Muscle of leg (tissue), 3 donors: ENCODE measurements at regions not wholly inside any gene's neighbourhood (a gene's known extent, or its start where the extent isn't known, plus 50 kb on each side); places are given as distances from the start of the nearest gene placed in this dataset.

Experiments
- DNase-seq: peaks from one replicate; pipeline ENCODE4 v3.0.0; 2013
- H3K27ac ChIP-seq: one replicate; pipeline ENCODE4 v1.5.1; 2013; ENCODE audit warnings: mild to moderate bottlenecking, low read length, control low read depth
- H3K27me3 ChIP-seq: one replicate; pipeline ENCODE4 v1.6.1; 2013; ENCODE audit warnings: low read length; ENCODE audit not compliant: control insufficient read depth, insufficient read depth
- H3K36me3 ChIP-seq: one replicate; pipeline ENCODE4 v1.6.1; 2013; ENCODE audit warnings: low read length; ENCODE audit not compliant: control insufficient read depth, insufficient read depth
- H3K4me1 ChIP-seq: one replicate; pipeline ENCODE4 v1.6.1; 2013; ENCODE audit warnings: low read length; ENCODE audit not compliant: control insufficient read depth, insufficient read depth
- H3K4me3 ChIP-seq: one replicate; pipeline ENCODE4 v1.5.1; 2013; ENCODE audit warnings: low read length, control low read depth
- H3K9me3 ChIP-seq: replicated peaks from 2 replicates; pipeline ENCODE4 v1.6.1; 2013; ENCODE audit warnings: low read depth, low read length; ENCODE audit not compliant: control insufficient read depth
- WGBS: methylation state at CpG from one replicate; pipeline ENCODE4 v1.1.5; 2013; ENCODE audit warnings: missing lambda C conversion rate; ENCODE audit not compliant: insufficient coverage; 5-methylcytosine and 5-hydroxymethylcytosine counted together

GRCh38 chr9:135252980-135253304 lies 165.5 kb downstream of the OLFM1 start:
- Histone ChIP-seq H3K4me3 (no peak overlapping the region), H3K9me3 (no peaks in the 10 kb centered on the region), H3K27me3 (peaks cover 14% of the 10 kb centered on the region), H3K27ac (no peak overlapping the region), H3K4me1 (no peaks in the 10 kb centered on the region), H3K36me3 (no peaks in the 10 kb centered on the region)
- DNase-seq = no peak
- 25% methylated on average over 9 of the region's 9 CpGs for WGBS

GRCh38 chr9:135253305-135254004 lies 166.0 kb downstream of the OLFM1 start:
- Histone ChIP-seq H3K27me3 (peaks cover 14% of the 10 kb centered on the region), H3K4me1 (no peaks in the 10 kb centered on the region), H3K9me3 (no peaks in the 10 kb centered on the region), H3K27ac (no peak overlapping the region), H3K36me3 (no peaks in the 10 kb centered on the region), H3K4me3 (no peak overlapping the region)
- 28% methylated on average over 20 of the region's 31 CpGs for WGBS
- DNase-seq = no peak

- Histone ChIP-seq H3K4me1 (no peaks in the 10 kb centered on the region), H3K27ac (no peak overlapping the region), H3K36me3 (no peaks in the 10 kb centered on the region), H3K27me3 (peaks cover 14% of the 10 kb centered on the region), H3K9me3 (no peaks in the 10 kb centered on the region), H3K4me3 (no peak overlapping the region)
- WGBS = 76% methylated on average over 19 of the region's 25 CpGs
- DNase-seq = no peak
These were observed 166.9 kb downstream of the OLFM1 start for GRCh38 chr9:135254176-135255032.

GRCh38 chr9:135255033-135255840 lies 167.8 kb downstream of the OLFM1 start:
- no peaks in the 10 kb centered on the region for H3K36me3 ChIP-seq

GRCh38 chr9:135255841-135256580 lies 168.5 kb downstream of the OLFM1 start:
- Histone ChIP-seq H3K9me3 (no peaks in the 10 kb centered on the region), H3K36me3 (no peaks in the 10 kb centered on the region), H3K27ac (no peak overlapping the region), H3K27me3 (peaks cover 20% of the 10 kb centered on the region), H3K4me3 (no peak overlapping the region), H3K4me1 (peaks cover 4% of the 10 kb centered on the region)
- 72% methylated on average over 23 of the region's 23 CpGs for WGBS
- no peak for DNase-seq

More at GRCh38 chr9:135255033-135255840, 167.8 kb downstream of the OLFM1 start:
- Histone ChIP-seq H3K27me3 (peaks cover 17% of the 10 kb centered on the region), H3K9me3 (no peaks in the 10 kb centered on the region), H3K4me1 (no peaks in the 10 kb centered on the region), H3K27ac (no peak overlapping the region), H3K4me3 (no peak overlapping the region)
- DNase-seq = no peak
- 61% methylated on average over 20 of the region's 23 CpGs for WGBS

GRCh38 chr9:135256581-135257354 lies 169.3 kb downstream of the OLFM1 start:
- no peak for DNase-seq
- Histone ChIP-seq H3K9me3 (no peaks in the 10 kb centered on the region), H3K4me1 (peaks cover 4% of the 10 kb centered on the region), H3K36me3 (no peaks in the 10 kb centered on the region), H3K27me3 (peaks cover 19% of the 10 kb centered on the region), H3K27ac (no peak overlapping the region), H3K4me3 (no peak overlapping the region)
- 65% methylated on average over 20 of the region's 26 CpGs for WGBS

- no peak overlapping the region for H3K27ac ChIP-seq
- H3K4me1 ChIP-seq = peaks cover 4% of the 10 kb centered on the region
- no peaks in the 10 kb centered on the region for H3K9me3 ChIP-seq
- H3K4me3 ChIP-seq = no peak overlapping the region
- no peak for DNase-seq
- H3K27me3 ChIP-seq = peaks cover 16% of the 10 kb centered on the region
- no peaks in the 10 kb centered on the region for H3K36me3 ChIP-seq
- 90% methylated on average over 19 of the region's 23 CpGs for WGBS
These were observed 171.0 kb downstream of the OLFM1 start for GRCh38 chr9:135258461-135258860.

- Histone ChIP-seq H3K36me3 (no peaks in the 10 kb centered on the region), H3K4me1 (peaks cover 4% of the 10 kb centered on the region), H3K4me3 (no peak overlapping the region), H3K27ac (no peak overlapping the region), H3K27me3 (peaks cover 16% of the 10 kb centered on the region), H3K9me3 (no peaks in the 10 kb centered on the region)
- WGBS = 90% methylated on average over 9 of the region's 19 CpGs
- DNase-seq = no peak
These were observed 171.8 kb downstream of the OLFM1 start for GRCh38 chr9:135259273-135259672.
